Calu3 (cell line): ENCODE measurements at regions not wholly inside any gene's neighbourhood (a gene's known extent, or its start where the extent isn't known, plus 50 kb on each side); places are given as distances from the start of the nearest gene placed in this dataset.

Experiments used
- BruUV-seq: library from RNA; stranded (reverse); fragments of 400-500 nt; replicated peaks from 2 replicates; lab custom pipeline; 2021; lab: Mats Ljungman, UMichigan
- CTCF ChIA-PET: fragments of 300-600 bp; sonication (Branson Sonifier 250); formaldehyde crosslinking; loops from one replicate; lab custom pipeline; 2022; ENCODE audit warnings: antibody characterized with exemption; lab: Charles Lee
- DNase-seq: peaks from one replicate; pipeline ENCODE4 v3.0.0; 2022
- H3K27ac Mint-ChIP-seq: one replicate; pipeline ENCODE4 v1.8.0; 2022; ENCODE audit warnings: mixed read lengths; ENCODE audit not compliant: unreplicated experiment
- H3K27me3 Mint-ChIP-seq: one replicate; pipeline ENCODE4 v1.8.0; 2022; ENCODE audit warnings: mixed read lengths; ENCODE audit not compliant: unreplicated experiment
- H3K36me3 Mint-ChIP-seq: one replicate; pipeline ENCODE4 v1.8.0; 2022; ENCODE audit warnings: mild to moderate bottlenecking, moderate library complexity, mixed read lengths; ENCODE audit not compliant: insufficient read depth, unreplicated experiment
- H3K4me1 Mint-ChIP-seq: one replicate; pipeline ENCODE4 v1.8.0; 2022; ENCODE audit warnings: mild to moderate bottlenecking, low read depth, mixed read lengths; ENCODE audit not compliant: unreplicated experiment
- H3K4me3 Mint-ChIP-seq: one replicate; pipeline ENCODE4 v1.8.0; 2022; ENCODE audit warnings: mild to moderate bottlenecking, low read depth, moderate library complexity, mixed read lengths; ENCODE audit not compliant: unreplicated experiment
- H3K9me3 Mint-ChIP-seq: one replicate; pipeline ENCODE4 v1.8.0; 2022; ENCODE audit warnings: low read depth, mixed read lengths; ENCODE audit not compliant: unreplicated experiment
- CTCF ChIP-seq: fragments of 200-600 bp; IDR thresholded peaks from one replicate; pipeline ENCODE4 v1.8.0; 2022; ENCODE audit warnings: antibody characterized with exemption; ENCODE audit not compliant: unreplicated experiment
- intact Hi-C: fragments of 100-400 bp; cut with micrococcal nuclease; formaldehyde crosslinking; loops from one replicate; pipeline ENCODE4 v1.10.0; 2022; ENCODE audit not compliant: unreplicated experiment

- Mint-ChIP-seq H3K9me3 (peaks cover 2% of the 10 kb centered on the region), H3K27ac (no peak overlapping the region), H3K4me3 (no peak overlapping the region), H3K4me1 (no peaks in the 10 kb centered on the region), H3K36me3 (no peaks in the 10 kb centered on the region), H3K27me3 (no peaks in the 10 kb centered on the region)
- no peak for TF ChIP-seq CTCF
- DNase-seq, result no peak
- CTCF ChIA-PET, result no interaction called here
- no TSS peak for BruUV-seq
- intact Hi-C loops, result no loop called here
These were observed 552.7 kb upstream of the SLIT2 start for GRCh38 chr4:19698961-19699360.

- H3K27ac Mint-ChIP-seq, result no peak overlapping the region
- no peaks in the 10 kb centered on the region for H3K4me1 Mint-ChIP-seq
- TF ChIP-seq CTCF, result no peak
- no peak for DNase-seq
- no peaks in the 10 kb centered on the region for H3K27me3 Mint-ChIP-seq
- no TSS peak for BruUV-seq
- CTCF ChIA-PET, result no interaction called here
- no peaks in the 10 kb centered on the region for H3K36me3 Mint-ChIP-seq
- intact Hi-C loops, result no loop called here
- H3K9me3 Mint-ChIP-seq, result no peaks in the 10 kb centered on the region
- no peak overlapping the region for H3K4me3 Mint-ChIP-seq
These were observed 556.9 kb upstream of the SLIT2 start for GRCh38 chr4:19694812-19695211.

- intact Hi-C loops, result no loop called here
- CTCF ChIA-PET, result no interaction called here
- DNase-seq, result no peak
- H3K4me3 Mint-ChIP-seq, result no peak overlapping the region
- H3K9me3 Mint-ChIP-seq, result no peaks in the 10 kb centered on the region
- no peak overlapping the region for H3K27ac Mint-ChIP-seq
- no peak for TF ChIP-seq CTCF
- H3K27me3 Mint-ChIP-seq, result no peaks in the 10 kb centered on the region
- no peaks in the 10 kb centered on the region for H3K4me1 Mint-ChIP-seq
- no TSS peak for BruUV-seq
- H3K36me3 Mint-ChIP-seq, result no peaks in the 10 kb centered on the region
These were observed 557.7 kb upstream of the SLIT2 start for GRCh38 chr4:19693936-19694570.

- no peaks in the 10 kb centered on the region for H3K27me3 Mint-ChIP-seq
- CTCF ChIA-PET, result no interaction called here
- peaks cover 2% of the 10 kb centered on the region for H3K9me3 Mint-ChIP-seq
- H3K4me3 Mint-ChIP-seq, result no peak overlapping the region
- intact Hi-C loops, result no loop called here
- BruUV-seq, result no TSS peak
- H3K4me1 Mint-ChIP-seq, result no peaks in the 10 kb centered on the region
- TF ChIP-seq CTCF, result no peak
- H3K36me3 Mint-ChIP-seq, result no peaks in the 10 kb centered on the region
- peak overlapping the region; percentile 19 for H3K27ac Mint-ChIP-seq
- no peak for DNase-seq
These were observed 562.2 kb upstream of the SLIT2 start for GRCh38 chr4:19689511-19689910.
